Duodenal mucosa (tissue), 2 donors: ENCODE measurements at regions not wholly inside any gene's neighbourhood (a gene's known extent, or its start where the extent isn't known, plus 50 kb on each side); places are given as distances from the start of the nearest gene placed in this dataset.

Source experiments
- H3K27ac ChIP-seq: one replicate; pipeline ENCODE4 v1.7.0; 2013; ENCODE audit warnings: low read depth, low read length
- H3K27me3 ChIP-seq, 2 donors: one replicate each; pipeline ENCODE4 v1.7.0; 2013; ENCODE audit warnings: low read length in 2 of 2, control low read depth in 1 of 2; ENCODE audit not compliant: insufficient read depth in 2 of 2, control insufficient read depth in 1 of 2
- H3K36me3 ChIP-seq, 2 donors: one replicate each; pipeline ENCODE4 v1.7.0; 2013; ENCODE audit warnings: low read length in 2 of 2, control low read depth in 1 of 2; ENCODE audit not compliant: insufficient read depth in 2 of 2, control insufficient read depth in 1 of 2
- H3K4me1 ChIP-seq, 2 donors: one replicate each; pipeline ENCODE4 v1.7.0; 2013; ENCODE audit warnings: low read length in 2 of 2, control low read depth in 1 of 2; ENCODE audit not compliant: insufficient read depth in 2 of 2, control insufficient read depth in 1 of 2
- H3K4me3 ChIP-seq, 2 donors: one replicate each; pipeline ENCODE4 v1.7.0; 2013; ENCODE audit warnings: low read length in 2 of 2, low read depth in 1 of 2
- H3K9ac ChIP-seq, 2 donors: one replicate each; pipeline ENCODE4 v1.7.0; 2013; ENCODE audit warnings: low read length in 2 of 2, low read depth in 1 of 2
- H3K9me3 ChIP-seq, 2 donors: one replicate each; pipeline ENCODE4 v1.7.0; 2013; ENCODE audit warnings: low read length in 2 of 2, control low read depth in 1 of 2; ENCODE audit not compliant: control insufficient read depth in 1 of 2

- H3K4me1 ChIP-seq = peaks cover 22 to 28% of the 10 kb centered on the region in 2 donors
- no peaks in the 10 kb centered on the region for H3K36me3 ChIP-seq
- no peak overlapping the region for H3K27ac ChIP-seq
- H3K27me3 ChIP-seq = no peaks in the 10 kb centered on the region
- no peak overlapping the region for H3K9ac ChIP-seq
- no peak overlapping the region for H3K4me3 ChIP-seq
- no peaks in the 10 kb centered on the region for H3K9me3 ChIP-seq
Observed at GRCh38 chr11:47914743-47915142, 65.6 kb upstream of the PTPRJ start.

GRCh38 chr11:47913529-47914244, 65.5 kb upstream of the NUP160 start:
- no peak overlapping the region for H3K9ac ChIP-seq
- no peaks in the 10 kb centered on the region for H3K36me3 ChIP-seq
- no peaks in the 10 kb centered on the region for H3K9me3 ChIP-seq
- no peak overlapping the region for H3K4me3 ChIP-seq
- H3K27ac ChIP-seq = no peak overlapping the region
- H3K27me3 ChIP-seq = no peaks in the 10 kb centered on the region
- peaks cover 22 to 27% of the 10 kb centered on the region in 2 donors for H3K4me1 ChIP-seq

- Histone ChIP-seq H3K9ac (no peak overlapping the region), H3K4me3 (no peak overlapping the region), H3K27me3 (no peaks in the 10 kb centered on the region), H3K36me3 (no peaks in the 10 kb centered on the region), H3K27ac (no peak overlapping the region), H3K9me3 (no peaks in the 10 kb centered on the region), H3K4me1 (peaks cover 18 to 20% of the 10 kb centered on the region in 2 donors)
Observed at GRCh38 chr11:47912843-47913437, 64.8 kb upstream of the NUP160 start.

- H3K4me3 ChIP-seq = no peak overlapping the region
- no peak overlapping the region for H3K9ac ChIP-seq
- H3K36me3 ChIP-seq = no peaks in the 10 kb centered on the region
- H3K27ac ChIP-seq = no peak overlapping the region
- H3K27me3 ChIP-seq = no peaks in the 10 kb centered on the region
- no peaks in the 10 kb centered on the region for H3K9me3 ChIP-seq
- H3K4me1 ChIP-seq = peaks cover 10 to 12% of the 10 kb centered on the region in 2 donors
Observed at GRCh38 chr11:47911149-47911548, 63.0 kb upstream of the NUP160 start.

GRCh38 chr11:47908198-47908597, 60.0 kb upstream of the NUP160 start:
- no peak overlapping the region for H3K27ac ChIP-seq
- no peak overlapping the region for H3K9ac ChIP-seq
- H3K27me3 ChIP-seq = no peaks in the 10 kb centered on the region
- no peaks in the 10 kb centered on the region for H3K9me3 ChIP-seq
- H3K4me1 ChIP-seq = no peaks in the 10 kb centered on the region
- H3K36me3 ChIP-seq = no peaks in the 10 kb centered on the region
- H3K4me3 ChIP-seq = no peak overlapping the region

- Histone ChIP-seq H3K4me1 (no peaks in the 10 kb centered on the region), H3K9ac (no peak overlapping the region), H3K9me3 (no peaks in the 10 kb centered on the region), H3K4me3 (no peak overlapping the region), H3K27me3 (no peaks in the 10 kb centered on the region), H3K27ac (no peak overlapping the region), H3K36me3 (no peaks in the 10 kb centered on the region)
Observed at GRCh38 chr11:47907499-47907898, 59.3 kb upstream of the NUP160 start.

- no peaks in the 10 kb centered on the region for H3K27me3 ChIP-seq
- H3K4me1 ChIP-seq = no peaks in the 10 kb centered on the region
- H3K4me3 ChIP-seq = no peak overlapping the region
- no peak overlapping the region for H3K9ac ChIP-seq
- no peak overlapping the region for H3K27ac ChIP-seq
- H3K9me3 ChIP-seq = no peaks in the 10 kb centered on the region
- no peaks in the 10 kb centered on the region for H3K36me3 ChIP-seq
Observed at GRCh38 chr11:47906066-47906465, 57.9 kb upstream of the NUP160 start.

GRCh38 chr11:47905358-47906059, 57.4 kb upstream of the NUP160 start:
- no peaks in the 10 kb centered on the region for H3K36me3 ChIP-seq
- no peaks in the 10 kb centered on the region for H3K4me1 ChIP-seq
- no peak overlapping the region for H3K9ac ChIP-seq
- H3K9me3 ChIP-seq = no peaks in the 10 kb centered on the region
- H3K27ac ChIP-seq = no peak overlapping the region
- H3K4me3 ChIP-seq = no peak overlapping the region
- H3K27me3 ChIP-seq = no peaks in the 10 kb centered on the region

GRCh38 chr11:47904808-47905207, 56.7 kb upstream of the NUP160 start:
- no peak overlapping the region for H3K27ac ChIP-seq
- no peak overlapping the region for H3K9ac ChIP-seq
- no peaks in the 10 kb centered on the region for H3K36me3 ChIP-seq
- no peaks in the 10 kb centered on the region for H3K4me1 ChIP-seq
- H3K27me3 ChIP-seq = no peaks in the 10 kb centered on the region
- no peak overlapping the region for H3K4me3 ChIP-seq
- H3K9me3 ChIP-seq = no peaks in the 10 kb centered on the region

- H3K4me3 ChIP-seq = no peak overlapping the region
- H3K27ac ChIP-seq = no peak overlapping the region
- H3K4me1 ChIP-seq = no peaks in the 10 kb centered on the region
- H3K9ac ChIP-seq = no peak overlapping the region
- no peaks in the 10 kb centered on the region for H3K36me3 ChIP-seq
- H3K9me3 ChIP-seq = no peaks in the 10 kb centered on the region
- no peaks in the 10 kb centered on the region for H3K27me3 ChIP-seq
Observed at GRCh38 chr11:47904048-47904447, 55.9 kb upstream of the NUP160 start.
